OCI-LY1 (cell line): ENCODE measurements at regions not wholly inside any gene's neighbourhood (a gene's known extent, or its start where the extent isn't known, plus 50 kb on each side); places are given as distances from the start of the nearest gene placed in this dataset.

Experiments
- H2AFZ ChIP-seq: fragments of 200-600 bp; sonication (generic), shearing (Covaris generic); 2 replicates; pipeline ENCODE4 v1.6.0; 2014; ENCODE audit warnings: antibody characterized with exemption, mild to moderate bottlenecking, low read length
- H3F3A ChIP-seq: fragments of 200-600 bp; sonication (generic), shearing (Covaris generic); 2 replicates; pipeline ENCODE4 v1.6.0; 2014; ENCODE audit warnings: mild to moderate bottlenecking, antibody characterized with exemption, low read length, moderate library complexity; ENCODE audit not compliant: insufficient read depth
- H3K27ac ChIP-seq: fragments of 200-600 bp; sonication (generic); 2 replicates; pipeline ENCODE4 v1.5.1; 2014; ENCODE audit warnings: low read length, mixed run types, mild to moderate bottlenecking, low read depth; ENCODE audit not compliant: poor library complexity, severe bottlenecking
- H3K27me3 ChIP-seq: fragments of 200-600 bp; sonication (generic); 2 replicates; pipeline ENCODE4 v1.6.0; 2014; ENCODE audit warnings: antibody characterized with exemption, mild to moderate bottlenecking, low read length, moderate library complexity; ENCODE audit not compliant: insufficient read depth
- H3K36me3 ChIP-seq: fragments of 200-600 bp; sonication (generic); 2 replicates; pipeline ENCODE4 v1.6.1; 2014; ENCODE audit warnings: mild to moderate bottlenecking, antibody characterized with exemption, low read length, moderate library complexity, mixed read lengths; ENCODE audit not compliant: insufficient read depth
- H3K4me1 ChIP-seq: fragments of 200-600 bp; sonication (generic); 2 replicates; pipeline ENCODE4 v1.5.1; 2014; ENCODE audit warnings: mild to moderate bottlenecking, low read length, moderate library complexity; ENCODE audit not compliant: insufficient read depth, severe bottlenecking
- H3K4me2 ChIP-seq: fragments of 200-600 bp; sonication (generic), shearing (Covaris generic); 2 replicates; pipeline ENCODE4 v1.6.1; 2014; ENCODE audit warnings: low read length
- H3K4me3 ChIP-seq: fragments of 200-600 bp; sonication (generic); 2 replicates; pipeline ENCODE4 v1.5.1; 2014; ENCODE audit warnings: low read length, low read depth, mild to moderate bottlenecking, mixed read lengths; ENCODE audit not compliant: poor library complexity, severe bottlenecking
- H3K79me2 ChIP-seq: fragments of 200-600 bp; shearing (Covaris generic); 2 replicates; pipeline ENCODE4 v1.6.1; 2016; ENCODE audit warnings: mixed run types, low read length, mixed read lengths; ENCODE audit not compliant: insufficient read depth
- H3K9ac ChIP-seq: fragments of 200-600 bp; sonication (generic), shearing (Covaris generic); 2 replicates; pipeline ENCODE4 v1.6.1; 2014; ENCODE audit warnings: mild to moderate bottlenecking, low read length, mixed read lengths
- H3K9me2 ChIP-seq: fragments of 200-600 bp; sonication (generic), shearing (Covaris generic); 2 replicates; pipeline ENCODE4 v1.6.1; 2014; ENCODE audit warnings: low read depth, mild to moderate bottlenecking, low read length, mixed read lengths
- H3K9me3 ChIP-seq: fragments of 200-600 bp; shearing (Covaris generic); 2 replicates; pipeline ENCODE4 v1.6.1; 2014; ENCODE audit warnings: low read length, mixed read lengths
- H4K20me1 ChIP-seq: fragments of 200-600 bp; sonication (generic), shearing (Covaris generic); 2 replicates; pipeline ENCODE4 v1.6.0; 2016; ENCODE audit warnings: mild to moderate bottlenecking, low read length; ENCODE audit not compliant: insufficient read depth
- EZH2 ChIP-seq: fragments of 200-600 bp; sonication (generic), shearing (Covaris generic); IDR thresholded peaks from 2 replicates; pipeline ENCODE4 v1.8.0; 2017; ENCODE audit warnings: borderline replicate concordance, mixed run types, mild to moderate bottlenecking, antibody characterized with exemption, low read length, moderate library complexity, mixed read lengths
- TF ChIP-seq, protein P1 (sequence below): fragments of 200-600 bp; sonication (generic), shearing (Covaris generic); IDR thresholded peaks from 2 replicates; pipeline ENCODE4 v1.5.1; 2017; ENCODE audit warnings: mild to moderate bottlenecking, antibody characterized with exemption, low read length, moderate library complexity, mixed read lengths

DNA sequence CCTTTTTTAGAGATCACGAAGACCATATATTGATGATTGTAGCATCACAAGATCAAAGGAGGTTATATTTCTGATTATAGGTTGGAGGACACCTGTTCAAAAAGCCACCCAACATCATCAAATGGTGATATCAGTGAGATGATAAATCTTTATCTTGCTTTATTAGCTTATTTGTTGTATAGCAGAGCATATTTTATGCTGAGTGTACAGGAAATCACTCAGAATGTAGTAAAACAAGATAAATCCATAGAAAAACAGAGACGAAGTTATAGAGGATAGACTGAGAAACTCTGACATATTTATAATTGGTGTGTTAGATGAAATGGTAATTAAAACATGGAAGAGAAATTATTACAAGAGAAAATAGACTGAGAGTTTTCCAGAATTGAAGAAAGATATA lies 69.8 kb upstream of the DMAC1 start:
- TF ChIP-seq EZH2: no peak
- TF ChIP-seq, protein P1, sequence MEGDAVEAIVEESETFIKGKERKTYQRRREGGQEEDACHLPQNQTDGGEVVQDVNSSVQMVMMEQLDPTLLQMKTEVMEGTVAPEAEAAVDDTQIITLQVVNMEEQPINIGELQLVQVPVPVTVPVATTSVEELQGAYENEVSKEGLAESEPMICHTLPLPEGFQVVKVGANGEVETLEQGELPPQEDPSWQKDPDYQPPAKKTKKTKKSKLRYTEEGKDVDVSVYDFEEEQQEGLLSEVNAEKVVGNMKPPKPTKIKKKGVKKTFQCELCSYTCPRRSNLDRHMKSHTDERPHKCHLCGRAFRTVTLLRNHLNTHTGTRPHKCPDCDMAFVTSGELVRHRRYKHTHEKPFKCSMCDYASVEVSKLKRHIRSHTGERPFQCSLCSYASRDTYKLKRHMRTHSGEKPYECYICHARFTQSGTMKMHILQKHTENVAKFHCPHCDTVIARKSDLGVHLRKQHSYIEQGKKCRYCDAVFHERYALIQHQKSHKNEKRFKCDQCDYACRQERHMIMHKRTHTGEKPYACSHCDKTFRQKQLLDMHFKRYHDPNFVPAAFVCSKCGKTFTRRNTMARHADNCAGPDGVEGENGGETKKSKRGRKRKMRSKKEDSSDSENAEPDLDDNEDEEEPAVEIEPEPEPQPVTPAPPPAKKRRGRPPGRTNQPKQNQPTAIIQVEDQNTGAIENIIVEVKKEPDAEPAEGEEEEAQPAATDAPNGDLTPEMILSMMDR: no peak
- H3F3A ChIP-seq: no peaks in the 10 kb centered on the region
- H3K36me3 ChIP-seq: no peaks in the 10 kb centered on the region
- H4K20me1 ChIP-seq: no peaks in the 10 kb centered on the region
- H3K27ac ChIP-seq: no peak overlapping the region
- no peaks in the 10 kb centered on the region for H3K4me1 ChIP-seq
- H3K79me2 ChIP-seq: no peaks in the 10 kb centered on the region
- H3K4me2 ChIP-seq: no peak overlapping the region
- no peaks in the 10 kb centered on the region for H3K9me2 ChIP-seq
- H3K9ac ChIP-seq: no peak overlapping the region
- H3K9me3 ChIP-seq: no peaks in the 10 kb centered on the region
- no peak overlapping the region for H2AFZ ChIP-seq
- no peak overlapping the region for H3K4me3 ChIP-seq
- no peaks in the 10 kb centered on the region for H3K27me3 ChIP-seq

DNA sequence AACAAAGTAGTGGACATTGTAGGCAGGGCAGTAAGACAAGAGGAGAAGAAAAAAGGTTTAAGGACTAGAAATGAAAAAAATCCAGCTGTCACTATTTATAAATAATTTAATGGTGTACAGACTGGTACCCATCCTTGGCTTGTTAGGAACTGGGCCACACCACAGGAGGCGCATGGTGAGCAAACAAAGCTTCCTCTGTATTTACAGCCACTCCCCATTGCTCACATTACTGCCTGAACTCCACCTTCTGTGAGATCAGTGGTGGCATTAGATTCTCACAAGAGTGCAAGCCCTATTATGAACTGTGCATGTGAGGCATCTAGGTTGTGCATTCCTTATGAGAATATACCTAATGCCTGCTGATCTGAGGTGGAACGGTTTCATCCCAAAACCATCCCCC lies 62.6 kb upstream of the DMAC1 start:
- H3K4me3 ChIP-seq: no peak overlapping the region
- no peak overlapping the region for H3K4me2 ChIP-seq
- no peaks in the 10 kb centered on the region for H3K79me2 ChIP-seq
- no peak for TF ChIP-seq EZH2
- TF ChIP-seq, protein P1: no peak
- no peak overlapping the region for H3K9ac ChIP-seq
- H4K20me1 ChIP-seq: no peaks in the 10 kb centered on the region
- H3K27me3 ChIP-seq: no peaks in the 10 kb centered on the region
- H3K36me3 ChIP-seq: no peaks in the 10 kb centered on the region
- no peaks in the 10 kb centered on the region for H3K4me1 ChIP-seq
- no peaks in the 10 kb centered on the region for H3K9me3 ChIP-seq
- H3F3A ChIP-seq: no peaks in the 10 kb centered on the region
- no peak overlapping the region for H3K27ac ChIP-seq
- H2AFZ ChIP-seq: no peak overlapping the region
- H3K9me2 ChIP-seq: no peaks in the 10 kb centered on the region

DNA sequence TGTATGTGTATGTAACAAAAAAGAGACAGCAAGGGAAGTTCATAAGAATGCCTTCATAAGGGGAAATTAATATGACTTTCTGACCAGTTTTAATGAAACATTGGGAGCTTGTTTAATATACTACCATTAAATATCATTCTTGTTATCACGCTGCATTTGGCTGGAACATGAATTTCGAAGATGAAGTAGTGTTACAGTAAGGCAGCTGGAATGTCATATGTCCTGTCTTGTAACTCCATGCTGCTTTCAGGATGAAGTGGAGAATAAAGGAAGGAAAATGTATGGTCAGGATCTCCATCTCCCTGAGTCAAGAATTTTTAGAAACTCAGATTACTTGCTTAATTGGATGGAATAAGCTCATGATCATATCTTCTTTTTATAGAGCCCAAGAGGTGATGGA lies 61.5 kb upstream of the DMAC1 start:
- no peaks in the 10 kb centered on the region for H3K27me3 ChIP-seq
- H3K27ac ChIP-seq: no peak overlapping the region
- H3K4me3 ChIP-seq: no peak overlapping the region
- H2AFZ ChIP-seq: no peak overlapping the region
- H3F3A ChIP-seq: no peaks in the 10 kb centered on the region
- H3K9ac ChIP-seq: no peak overlapping the region
- H3K4me2 ChIP-seq: no peak overlapping the region
- no peaks in the 10 kb centered on the region for H3K4me1 ChIP-seq
- no peaks in the 10 kb centered on the region for H3K9me3 ChIP-seq
- TF ChIP-seq, protein P1: no peak
- TF ChIP-seq EZH2: no peak
- no peaks in the 10 kb centered on the region for H3K9me2 ChIP-seq
- no peaks in the 10 kb centered on the region for H3K36me3 ChIP-seq
- H4K20me1 ChIP-seq: no peaks in the 10 kb centered on the region
- no peaks in the 10 kb centered on the region for H3K79me2 ChIP-seq
